Superior temporal gyrus (tissue), 1 donor: ENCODE measurements at regions not wholly inside any gene's neighbourhood (a gene's known extent, or its start where the extent isn't known, plus 50 kb on each side); places are given as distances from the start of the nearest gene placed in this dataset.

ENCODE experiments used
- DNase-seq: peaks from one replicate; pipeline ENCODE4 v3.0.0-alpha.2; 2016; ENCODE audit errors: extremely low spot score

DNA sequence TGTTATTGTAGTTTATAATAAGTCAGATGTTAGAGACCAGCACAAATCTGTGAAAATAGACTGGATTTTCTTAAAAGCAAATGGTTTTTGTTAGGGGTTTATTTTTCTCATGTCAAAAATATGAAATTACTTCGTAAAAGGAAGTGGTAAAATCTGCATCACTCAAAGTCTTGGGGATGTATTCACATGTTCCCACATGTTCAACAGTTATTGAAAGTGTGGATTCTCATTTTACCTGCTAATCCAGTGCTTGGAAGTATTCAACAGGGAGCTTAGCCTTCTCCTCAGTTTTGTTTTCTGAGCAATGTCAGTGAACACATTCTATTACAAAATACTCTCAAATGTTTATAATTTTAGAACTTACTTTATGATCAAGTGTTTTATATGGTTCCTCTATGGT is 352.0 kb downstream of the SOX2 start:
- no peak for DNase-seq

DNA sequence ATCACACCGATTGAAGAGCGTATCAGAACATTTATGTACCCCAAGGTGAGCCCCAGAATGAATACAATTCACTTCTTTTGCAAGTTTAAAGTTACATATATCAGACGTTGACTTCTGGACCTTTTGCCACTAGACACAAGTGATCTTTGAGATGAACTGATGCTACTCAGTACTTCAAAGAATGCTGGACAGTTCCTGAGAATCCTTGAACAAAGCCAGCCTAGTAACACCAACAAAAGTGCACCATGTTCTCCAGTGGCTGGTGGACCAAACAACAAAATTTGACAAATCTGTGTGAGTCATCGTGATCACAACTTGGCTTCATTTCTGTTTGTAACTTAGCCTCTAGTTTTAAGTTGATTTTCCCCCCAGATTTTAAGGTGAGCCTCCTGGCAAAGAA is 355.7 kb downstream of the SOX2 start:
- no peak for DNase-seq

DNA sequence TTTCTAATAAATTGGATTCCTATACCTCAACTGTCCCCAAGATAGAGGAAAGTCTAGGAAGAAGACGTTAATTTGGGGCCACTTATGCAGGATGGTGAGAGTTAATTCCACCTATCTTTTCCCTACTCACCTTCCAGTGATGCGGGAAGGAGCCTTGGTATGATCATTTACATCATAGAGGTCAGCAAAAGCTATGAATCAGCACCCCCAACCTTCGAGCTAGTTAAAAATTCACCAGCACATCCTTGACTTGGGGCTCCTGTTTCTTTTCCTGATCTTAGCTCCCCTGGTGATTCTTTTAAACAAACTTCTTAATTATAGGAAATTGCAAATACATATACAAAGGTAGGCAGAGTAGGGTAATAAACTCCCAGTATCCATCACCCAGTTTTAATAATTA is 366.6 kb downstream of the SOX2 start:
- no peak for DNase-seq

DNA sequence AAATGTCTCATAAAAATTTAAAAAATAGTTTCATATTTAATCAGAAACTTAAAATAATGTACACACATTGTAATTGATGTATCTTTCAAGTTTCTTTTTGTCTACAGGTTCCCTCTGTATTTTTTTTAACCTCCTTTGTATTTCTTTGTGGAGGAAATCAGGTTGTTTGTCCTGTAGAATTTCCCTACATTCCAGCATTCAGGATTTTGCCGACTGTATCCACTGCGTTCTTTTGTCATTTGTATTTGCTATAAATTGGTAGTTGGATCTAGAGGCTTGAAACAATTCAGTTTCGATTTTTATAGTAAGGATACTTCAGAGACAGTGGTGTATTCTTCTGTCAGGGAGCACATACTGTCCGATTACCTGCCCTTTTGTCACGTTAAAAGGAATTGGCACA is 367.2 kb downstream of the SOX2 start:
- DNase-seq = no peak

DNA sequence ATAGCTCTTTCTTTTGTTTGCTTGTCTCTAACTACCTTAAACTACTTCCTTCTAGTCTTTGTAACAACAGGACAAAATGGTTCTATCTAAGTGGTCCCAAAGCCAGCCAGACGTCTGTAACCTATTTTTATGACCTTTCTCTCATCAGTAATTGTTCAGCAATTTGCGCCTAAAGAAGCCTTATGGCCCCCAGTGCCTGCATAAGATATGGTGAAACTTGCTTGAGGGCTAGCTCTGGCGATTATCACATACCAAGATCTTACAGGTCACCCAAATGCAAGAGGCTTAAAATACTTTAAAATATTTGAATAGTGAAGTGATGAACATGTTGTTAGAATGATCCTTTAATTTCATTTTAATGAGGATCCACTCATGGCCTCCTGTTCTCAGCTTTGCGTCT is 369.4 kb downstream of the SOX2 start:
- no peak for DNase-seq

DNA sequence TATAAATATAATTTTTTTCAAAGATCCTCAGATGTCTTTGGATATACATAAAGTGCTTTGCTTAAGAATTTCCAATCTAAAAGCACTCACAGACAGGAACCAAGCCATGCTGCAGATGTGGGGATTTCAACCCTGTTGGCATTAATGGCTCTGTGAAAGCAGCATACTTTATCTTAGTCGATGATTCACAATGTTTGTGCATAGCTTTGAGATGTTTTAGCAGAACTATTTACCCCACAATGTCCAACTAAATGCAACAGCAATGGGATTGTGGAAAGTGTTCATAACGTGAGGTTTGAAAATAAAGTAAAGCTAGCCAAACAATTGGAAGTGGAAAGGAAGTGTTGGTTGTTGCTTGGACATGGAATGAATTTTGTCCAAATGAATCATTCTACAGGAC is 371.4 kb downstream of the SOX2 start:
- no peak for DNase-seq

DNA sequence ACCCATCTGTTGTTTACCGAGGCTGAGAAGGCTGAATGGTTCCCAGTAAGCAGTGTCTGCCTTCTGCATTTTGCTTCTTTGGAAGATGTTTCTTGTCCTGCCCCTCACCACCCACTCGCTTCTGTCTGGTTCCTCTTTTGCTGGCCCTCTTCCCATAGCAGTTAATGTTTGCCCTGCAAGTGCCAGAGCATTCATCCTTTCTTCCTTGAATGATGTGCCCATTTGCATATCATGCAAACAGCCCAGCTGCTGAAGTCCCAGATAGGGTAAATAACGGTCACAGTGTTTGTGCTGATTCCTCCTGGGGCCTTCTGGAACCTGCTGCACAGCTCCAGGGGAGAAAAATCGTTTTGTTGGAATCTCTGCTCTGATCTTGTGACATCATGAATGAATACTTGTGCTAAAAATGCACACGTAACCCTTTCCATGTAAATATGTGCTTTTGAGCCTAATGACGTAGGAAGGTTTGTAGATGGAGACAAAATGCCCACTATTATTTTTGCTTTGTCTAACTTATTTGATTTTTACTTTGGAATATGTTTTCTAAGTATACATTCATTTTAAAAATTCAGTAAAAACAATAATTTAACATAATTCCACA is 381.0 kb downstream of the SOX2 start:
- DNase-seq = peak; percentile 82

DNA sequence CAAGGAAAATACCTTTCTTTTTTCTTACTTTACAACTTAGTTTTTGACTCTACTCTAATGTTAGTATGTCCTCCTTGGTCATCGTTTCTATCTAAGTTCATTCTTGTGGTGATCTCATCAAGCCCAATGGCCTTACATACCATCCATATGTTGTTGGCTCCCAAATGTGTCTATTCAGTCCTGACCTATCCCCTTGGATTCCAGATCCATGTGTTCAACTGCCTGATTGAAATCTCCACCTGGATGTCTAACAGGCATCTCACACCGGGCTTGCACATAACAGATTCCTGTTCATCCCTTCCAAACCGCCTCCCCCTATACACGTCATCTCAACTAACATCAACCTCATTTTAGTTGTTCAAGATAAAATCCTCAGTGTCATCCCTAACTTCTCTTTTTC is 382.6 kb downstream of the SOX2 start:
- no peak for DNase-seq

DNA sequence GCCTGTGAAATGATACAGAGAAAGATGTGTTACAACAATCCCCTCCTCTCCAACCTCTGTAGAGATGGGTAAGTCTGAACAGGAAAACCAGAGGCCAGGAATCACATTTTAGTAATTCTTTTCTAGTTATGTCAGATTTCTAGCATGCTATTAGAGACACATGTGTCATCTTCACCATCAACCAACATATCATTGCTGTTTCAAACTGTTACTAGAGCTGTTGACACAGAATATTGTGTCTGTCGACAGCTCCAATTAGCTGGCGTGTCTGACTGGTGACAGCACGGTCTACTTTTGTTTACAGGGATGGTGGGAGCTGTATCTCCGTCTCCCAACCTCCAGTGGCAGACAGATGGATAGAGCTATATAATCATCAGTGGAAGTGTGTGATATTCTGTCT is 393.2 kb downstream of the SOX2 start:
- no peak for DNase-seq

DNA sequence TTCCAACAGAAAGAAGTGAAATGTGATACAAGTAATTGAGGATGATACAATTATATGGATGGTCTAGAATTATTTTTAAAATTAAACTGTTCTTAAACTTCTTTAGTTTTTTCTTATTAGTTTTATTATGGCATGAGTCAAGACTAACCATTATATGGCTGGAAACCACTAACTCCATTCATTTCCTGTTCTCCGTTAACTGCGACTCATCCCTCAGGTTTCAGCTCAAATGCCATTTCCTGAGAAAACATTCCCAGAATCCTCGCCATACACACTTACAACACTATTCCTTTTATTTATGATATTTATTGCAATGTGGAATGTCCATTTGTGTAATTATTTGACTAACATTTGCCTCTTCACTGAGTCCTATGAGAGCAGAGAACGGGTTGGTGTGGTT is 394.1 kb downstream of the SOX2 start:
- no peak for DNase-seq

DNA sequence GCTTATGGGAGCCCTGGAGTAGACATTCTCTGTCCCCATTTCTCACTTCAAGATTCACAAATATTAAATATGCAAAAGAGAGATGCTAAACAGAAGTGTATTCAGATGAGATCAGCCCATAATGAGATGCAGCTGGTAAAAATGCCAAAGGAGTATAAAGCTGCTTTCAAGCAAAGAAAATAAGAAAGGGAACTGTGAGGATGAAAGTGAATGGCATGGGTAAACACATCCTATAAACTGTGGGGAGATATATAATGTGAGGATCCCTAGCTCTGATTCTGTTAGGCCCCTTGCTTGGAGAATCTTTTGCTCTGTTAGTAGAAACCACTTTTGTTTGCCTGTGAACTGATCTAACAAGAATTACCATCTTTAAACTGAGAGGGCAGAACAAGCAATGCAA is 396.6 kb downstream of the SOX2 start:
- DNase-seq = peak; percentile 56

DNA sequence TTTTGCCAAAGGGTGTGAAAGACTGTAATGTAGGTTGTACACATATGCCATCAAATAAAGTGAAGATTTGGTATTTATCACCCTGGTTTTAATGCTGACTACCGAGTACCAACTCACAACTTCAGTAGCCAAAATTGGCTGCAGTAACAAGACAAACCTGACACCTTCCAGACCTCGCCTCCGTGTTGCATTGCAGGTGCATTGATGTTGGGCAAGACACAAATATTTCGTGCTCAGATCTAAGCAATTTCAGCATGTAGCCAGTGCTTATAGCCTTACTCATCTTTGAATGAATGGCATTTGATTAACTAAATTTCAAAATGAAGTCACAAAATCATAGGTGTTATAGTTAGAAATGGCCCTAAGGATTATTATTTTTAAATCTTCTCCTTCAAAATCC is 400.2 kb downstream of the SOX2 start:
- no peak for DNase-seq

DNA sequence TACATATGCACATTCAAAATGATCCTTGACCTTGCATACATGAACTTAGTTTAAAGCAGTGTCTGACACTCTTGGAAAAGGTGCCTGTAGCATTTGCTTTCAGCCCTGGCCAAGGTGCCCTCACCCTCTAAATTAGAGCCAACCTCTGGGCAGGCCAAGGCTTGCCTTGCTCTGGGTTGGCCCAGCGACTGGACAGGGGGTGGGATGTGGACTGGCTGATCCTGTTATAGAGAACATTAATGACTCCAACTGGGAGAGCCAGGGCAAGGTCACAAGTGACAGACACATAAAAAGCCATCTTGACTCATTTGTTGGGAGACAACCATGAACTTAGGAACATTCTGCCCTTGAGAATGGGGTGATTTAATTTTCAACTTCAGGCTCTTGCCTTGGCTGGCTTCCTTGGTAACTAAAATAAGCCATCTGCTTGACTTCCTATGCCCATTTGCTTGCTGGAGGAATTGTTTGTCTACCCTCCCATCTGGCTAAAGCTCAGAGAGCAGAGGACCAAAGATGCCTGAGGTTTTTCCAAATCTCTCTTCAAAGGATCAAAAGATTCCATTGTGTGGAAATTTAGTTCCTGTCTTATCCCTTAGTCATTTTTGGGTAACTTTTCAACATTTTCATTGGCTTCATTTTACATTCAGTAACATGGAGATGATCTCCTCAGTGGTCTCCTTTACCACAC is 403.7 kb downstream of the SOX2 start:
- no peak for DNase-seq

DNA sequence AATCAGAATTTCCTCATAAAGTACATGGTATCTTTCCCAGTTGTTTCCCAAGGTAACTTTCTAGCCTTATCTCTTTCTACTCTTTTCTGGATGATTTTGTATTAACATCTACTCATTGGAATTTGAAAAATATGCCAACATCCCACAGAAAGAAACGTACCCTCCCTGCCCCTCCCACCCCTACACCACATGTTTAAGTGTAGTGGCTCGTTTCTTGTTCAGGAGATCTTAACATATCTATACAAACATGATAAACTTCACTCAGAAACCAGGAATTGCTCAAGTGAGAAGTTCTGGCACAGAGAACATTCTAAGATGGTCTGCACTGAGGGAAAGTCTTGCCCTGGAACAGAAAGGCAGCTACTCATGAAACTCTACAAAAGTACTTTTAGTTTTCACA is 404.7 kb downstream of the SOX2 start:
- DNase-seq = no peak

DNA sequence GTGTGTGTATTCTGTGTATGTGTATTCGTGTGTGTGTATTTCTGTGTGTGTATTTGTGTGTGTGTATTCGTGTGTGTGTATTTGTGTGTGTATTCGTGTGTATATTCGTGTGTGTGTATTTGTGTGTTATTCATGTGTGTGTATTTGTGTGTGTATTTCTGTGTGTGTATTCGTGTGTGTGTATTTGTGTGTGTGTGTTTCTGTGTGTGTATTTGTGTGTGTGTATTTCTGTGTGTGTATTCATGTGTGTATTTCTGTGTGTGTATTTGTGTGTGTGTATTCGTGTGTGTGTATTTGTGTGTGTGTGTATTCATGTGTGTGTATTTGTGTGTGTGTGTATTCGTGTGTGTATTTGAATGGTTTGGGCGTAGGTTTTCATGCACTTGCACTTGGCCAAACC is 405.4 kb downstream of the SOX2 start:
- no peak for DNase-seq

DNA sequence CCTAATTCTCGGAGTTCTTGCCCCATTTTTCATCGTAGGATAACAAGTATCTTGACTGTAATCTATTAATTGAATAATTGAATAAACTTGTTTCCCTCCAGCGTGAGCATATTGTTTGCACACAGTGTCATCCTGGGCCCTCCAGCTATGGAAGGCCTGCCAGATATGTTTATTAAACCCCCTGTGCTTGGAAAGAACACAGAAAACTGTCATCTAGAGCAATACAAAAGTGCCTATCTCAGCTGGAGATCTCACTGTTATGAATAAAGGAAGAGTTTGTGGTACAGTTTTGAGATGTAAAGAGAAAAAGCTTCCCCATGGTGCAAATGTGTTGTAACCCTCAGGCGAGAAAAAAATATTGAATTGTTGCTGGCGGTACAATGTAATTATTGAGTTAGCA is 405.9 kb downstream of the SOX2 start:
- no peak for DNase-seq

DNA sequence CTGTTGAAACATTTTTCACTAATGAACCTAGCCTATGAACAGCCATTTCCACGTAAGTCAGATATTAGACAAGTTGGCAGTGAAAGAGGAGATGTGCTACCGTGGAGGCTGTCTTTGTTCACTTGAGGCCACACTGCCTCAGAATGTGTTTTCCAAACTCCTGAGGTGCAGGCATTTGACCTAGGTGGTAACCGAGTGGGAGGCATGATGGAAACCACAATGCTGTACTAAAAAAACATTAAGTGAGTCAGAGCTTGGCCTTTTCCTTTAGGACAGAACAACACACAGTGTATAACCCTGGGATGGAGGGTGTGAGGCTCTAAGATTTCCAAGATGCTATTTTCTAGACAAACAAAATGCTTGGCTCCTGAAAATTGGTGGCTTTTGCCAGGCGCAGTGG is 406.3 kb downstream of the SOX2 start:
- DNase-seq = no peak

DNA sequence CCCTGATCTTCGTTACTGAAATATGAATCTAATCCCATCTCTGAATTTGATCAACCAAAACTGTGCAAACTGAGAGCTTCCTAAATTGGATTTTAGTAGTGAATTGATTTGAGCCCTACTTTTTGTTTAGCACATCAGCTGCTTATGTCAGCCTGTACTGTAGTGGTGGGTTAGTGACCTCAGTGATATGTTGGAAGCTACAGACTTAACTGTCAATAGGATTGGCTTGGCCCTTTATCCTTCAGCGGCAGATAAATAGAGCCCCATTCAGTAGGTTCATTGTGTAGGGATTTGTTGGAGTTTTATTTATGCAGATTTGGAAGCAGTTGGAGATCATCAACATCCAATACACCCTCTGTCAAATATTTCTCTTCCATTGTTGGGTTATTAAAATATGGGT is 409.7 kb downstream of the SOX2 start:
- no peak for DNase-seq

DNA sequence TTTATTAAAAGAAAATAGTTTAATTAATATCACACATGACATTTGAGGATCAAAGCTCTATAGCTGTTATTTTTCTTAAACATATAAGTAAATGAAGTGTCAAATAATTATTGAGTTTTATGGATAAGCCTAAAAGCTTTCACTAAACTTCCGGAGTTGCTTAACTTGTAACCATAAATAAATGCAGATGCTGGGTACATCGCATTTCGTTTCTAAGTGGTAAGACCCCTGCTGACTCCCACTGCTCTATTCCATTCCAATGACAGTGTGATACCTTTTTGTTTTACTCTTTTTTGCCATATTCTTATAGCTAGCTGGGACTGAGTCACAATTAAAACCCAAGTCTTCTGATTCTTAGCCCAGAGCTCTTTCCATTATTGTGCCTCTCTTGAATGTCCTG is 411.1 kb downstream of the SOX2 start:
- no peak for DNase-seq

DNA sequence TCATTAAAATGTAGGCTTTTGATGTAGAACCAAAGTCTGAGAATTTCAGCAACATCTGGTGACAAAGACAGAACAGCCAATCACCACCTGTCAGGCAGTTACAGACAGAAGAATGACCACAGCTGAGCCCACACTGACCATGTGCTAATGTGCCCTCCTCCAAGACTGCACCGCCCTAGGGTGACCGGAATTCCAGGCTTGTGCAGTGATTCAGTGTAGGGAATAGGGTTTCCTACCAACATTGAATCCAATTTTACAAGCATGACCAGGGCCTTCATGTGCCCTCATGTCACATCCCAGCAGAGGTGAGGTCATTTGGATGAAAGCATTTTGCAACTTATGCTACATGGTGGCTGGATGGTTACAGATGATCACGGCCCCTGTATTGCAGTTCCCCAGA is 412.5 kb downstream of the SOX2 start:
- no peak for DNase-seq

DNA sequence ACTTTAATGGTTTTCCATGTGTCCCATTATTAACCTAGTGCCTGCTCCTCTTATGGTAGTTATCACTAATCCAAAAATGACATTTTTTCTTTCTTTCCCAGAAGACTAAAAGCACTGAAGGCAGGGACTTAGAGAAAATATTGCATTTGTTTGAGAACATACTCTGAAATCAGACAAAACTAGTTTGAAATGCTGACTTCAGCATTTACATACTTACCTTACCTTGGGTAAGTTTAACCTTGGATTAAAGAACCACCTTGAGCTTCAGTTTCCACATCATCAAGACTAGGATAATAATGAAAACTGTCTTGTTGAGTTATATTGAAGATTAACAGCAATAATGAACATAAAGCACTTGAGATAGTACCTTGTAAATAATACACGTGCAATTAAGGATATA is 413.0 kb downstream of the SOX2 start:
- DNase-seq = no peak

DNA sequence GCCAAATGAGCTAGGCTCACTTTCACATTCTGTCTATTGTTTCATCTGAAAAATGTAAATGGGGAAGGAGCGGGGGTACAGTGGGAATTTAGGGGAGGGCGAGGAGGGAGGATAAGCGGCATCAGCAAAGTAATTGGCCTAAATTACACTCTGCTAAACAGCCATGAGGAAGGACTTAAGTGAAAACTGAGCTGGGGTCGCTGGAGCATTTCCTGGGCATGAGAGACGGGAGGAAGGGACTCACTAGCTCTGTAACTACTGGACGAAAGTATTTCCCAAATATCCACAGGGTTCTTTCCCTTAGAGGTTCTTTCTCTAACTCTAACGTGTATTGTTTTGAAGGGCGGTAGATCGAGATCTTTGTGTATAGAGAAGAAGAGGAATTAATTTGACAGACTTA is 418.0 kb downstream of the SOX2 start:
- no peak for DNase-seq

DNA sequence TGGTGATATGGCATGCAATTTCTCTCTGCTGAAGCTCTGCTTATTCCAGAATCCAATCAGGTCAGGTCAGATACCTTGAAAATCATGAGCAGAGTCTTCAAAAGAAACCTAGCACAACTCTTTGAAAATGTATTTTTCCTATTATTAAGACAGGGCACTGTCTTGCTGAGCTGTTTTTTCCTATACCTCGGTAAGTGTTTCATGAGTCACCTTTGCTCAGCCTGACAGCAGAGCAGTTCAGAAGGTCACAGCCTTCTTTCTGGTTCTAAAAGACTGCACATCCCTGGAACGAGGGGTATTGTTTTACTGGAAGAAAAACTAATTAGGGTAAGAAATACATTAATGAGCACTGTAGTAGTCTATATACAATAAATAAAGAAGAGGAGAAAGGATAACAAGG is 422.0 kb downstream of the SOX2 start:
- no peak for DNase-seq

DNA sequence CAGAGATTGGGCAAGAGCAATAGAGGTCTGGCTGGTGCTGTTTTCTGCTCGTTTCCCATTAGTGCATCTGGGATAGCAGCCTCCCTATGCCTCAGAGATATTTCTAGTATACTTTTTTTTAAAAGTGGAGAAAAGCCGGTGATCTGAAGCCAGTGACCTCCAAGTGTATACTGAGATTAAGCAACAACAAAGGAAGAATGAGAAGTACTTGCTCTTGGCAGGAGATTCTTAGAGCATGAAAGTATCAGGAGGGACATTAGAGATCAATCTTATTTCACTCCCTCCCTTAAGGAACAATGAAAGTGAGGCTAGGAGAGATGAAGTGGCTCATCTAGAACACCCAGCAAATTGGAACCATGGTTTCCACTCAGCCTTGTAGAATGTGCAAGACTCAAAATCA is 423.3 kb downstream of the SOX2 start:
- no peak for DNase-seq
